ENCODE measurements at regions not wholly inside any gene's neighbourhood (a gene's known extent, or its start where the extent isn't known, plus 50 kb on each side); places are given as distances from the start of the nearest gene placed in this dataset.
A peak's percentile ranks its signal among the peaks of the same experiment; 100 is the strongest.
"Not testable (repeated sequence)": the region's sequence is repeated elsewhere in the genome, so short reads cannot be mapped to it uniquely, and the experiment has no call there.

DNA sequence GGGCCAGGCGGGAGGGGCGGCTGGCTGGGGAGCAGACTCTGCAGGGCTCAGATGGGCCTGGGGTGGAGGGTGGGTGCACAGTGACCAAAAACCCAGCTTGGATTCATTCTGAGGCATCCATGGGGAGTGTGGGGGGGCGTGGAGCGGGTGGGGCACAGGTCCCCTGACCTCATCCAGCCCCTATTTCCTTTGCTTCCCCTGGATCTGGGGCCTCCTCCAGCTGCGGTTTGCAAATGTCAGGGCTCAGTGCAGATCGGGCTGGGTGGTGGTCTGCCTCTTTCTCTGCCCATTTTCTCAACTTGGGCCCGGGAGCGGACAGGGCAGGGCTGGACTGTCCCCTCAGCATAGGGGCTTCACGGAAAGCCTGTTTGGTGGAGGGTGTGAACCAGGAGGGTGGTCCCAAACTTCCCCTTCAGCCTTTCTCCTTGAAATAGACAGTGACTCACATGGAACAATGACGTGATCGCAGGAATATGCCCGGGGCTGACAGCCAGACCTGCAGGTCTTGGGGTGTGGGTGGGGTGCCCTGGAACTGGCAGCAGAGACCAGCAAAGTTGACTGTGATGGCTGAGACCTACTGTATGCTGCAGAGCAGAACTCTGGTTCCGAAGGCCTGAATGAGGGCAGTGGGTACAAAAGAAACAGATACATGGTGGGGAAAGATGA lies 72.9 kb upstream of the PODXL start:
- DNase-seq, result no peak

DNA sequence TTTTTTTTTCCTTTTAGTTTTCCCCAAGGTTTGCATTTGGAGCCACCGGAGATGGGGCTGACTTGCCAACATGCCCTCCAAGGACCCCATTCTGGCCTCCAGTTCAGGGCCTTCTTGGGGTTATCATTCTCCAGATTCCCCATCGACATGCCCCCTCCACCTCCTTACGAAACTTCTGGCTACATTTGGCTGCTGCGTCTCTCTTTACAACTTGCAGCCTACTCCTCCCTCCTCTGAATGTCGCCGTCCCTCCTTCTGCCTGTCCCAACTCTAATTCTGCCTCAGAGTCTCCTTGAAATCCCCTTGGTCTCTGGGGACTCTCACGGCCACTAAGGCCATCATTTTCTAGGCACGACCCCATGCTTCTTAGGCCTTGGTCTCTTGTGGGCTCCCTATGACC lies 72.2 kb upstream of the PODXL start:
- no peak for DNase-seq

DNA sequence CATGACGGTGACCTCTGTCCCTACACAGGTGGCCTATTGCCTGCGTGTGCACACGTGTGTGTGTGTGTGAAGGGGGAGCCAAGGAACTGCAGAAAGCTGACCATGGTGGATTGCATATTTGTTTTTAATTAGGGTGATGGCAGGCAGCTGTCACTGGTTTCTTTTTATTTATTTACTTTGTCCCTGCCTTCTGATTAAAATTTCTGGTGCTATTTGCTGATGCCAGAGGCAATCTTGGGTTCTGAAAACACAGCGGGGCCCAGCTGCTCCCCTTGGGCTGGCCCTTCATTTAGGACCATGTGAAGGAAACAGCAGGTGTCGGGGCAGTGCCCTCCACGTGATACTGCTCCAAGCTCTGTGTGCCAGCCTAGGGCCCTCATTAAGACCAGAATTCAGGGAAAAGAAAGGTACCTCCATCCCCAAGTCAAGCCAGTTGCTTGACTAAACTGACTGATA lies 71.3 kb upstream of the PODXL start:
- DNase-seq, result peak; percentile 10

- DNase-seq, result no peak
These were observed 70.2 kb upstream of the PODXL start for GRCh38 chr7:131626643-131627042.

DNA sequence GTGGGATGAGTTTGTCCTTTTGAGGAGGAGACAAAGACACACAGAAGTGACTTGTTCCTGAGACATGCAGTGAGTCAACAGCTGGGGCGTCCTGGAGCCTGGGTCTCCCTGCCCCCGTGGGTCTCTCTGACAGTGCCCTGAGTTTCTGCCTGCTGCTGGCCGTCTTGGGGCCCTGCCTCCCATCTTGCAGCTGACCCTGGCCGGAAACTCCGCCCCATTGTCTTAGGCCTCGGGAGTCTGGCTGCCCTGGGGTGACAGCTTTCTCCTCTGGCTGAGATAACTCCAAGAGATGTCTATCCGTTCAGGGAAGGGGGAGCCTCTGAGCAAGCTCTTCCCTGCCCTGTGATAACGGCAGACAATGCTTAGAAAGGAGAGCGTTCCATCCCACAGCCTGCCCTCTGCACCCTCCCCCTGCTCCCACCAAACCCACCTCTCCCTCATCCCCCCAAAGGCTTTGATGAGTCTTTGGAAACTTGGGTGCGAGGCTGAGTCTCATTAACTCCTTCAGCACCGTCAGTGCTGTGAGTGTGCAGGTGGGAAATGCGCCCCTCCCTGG lies 69.5 kb upstream of the PODXL start:
- no peak for DNase-seq

DNA sequence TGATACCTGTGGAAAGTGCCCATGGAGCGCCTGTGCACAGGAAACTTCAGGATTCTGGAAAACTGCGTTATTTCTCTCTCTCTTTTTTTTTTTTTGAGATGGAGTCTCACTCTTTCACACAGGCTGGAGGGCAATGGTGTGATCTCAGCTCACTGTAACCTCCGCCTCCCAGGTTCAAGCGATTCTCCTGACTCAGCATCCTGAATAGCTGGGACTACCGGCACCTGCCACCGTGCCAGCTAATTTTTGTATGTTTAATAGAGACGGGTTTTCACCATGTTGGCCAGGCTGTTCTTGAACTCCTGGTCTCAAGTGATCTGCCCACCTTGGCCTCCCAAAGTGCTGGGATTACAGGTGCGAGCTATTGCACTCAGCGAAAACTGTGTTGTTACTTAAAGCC lies 68.9 kb upstream of the PODXL start:
- DNase-seq, result not testable (repeated sequence)

- no peak for DNase-seq
These were observed 68.1 kb upstream of the PODXL start for GRCh38 chr7:131624536-131624935.

DNA sequence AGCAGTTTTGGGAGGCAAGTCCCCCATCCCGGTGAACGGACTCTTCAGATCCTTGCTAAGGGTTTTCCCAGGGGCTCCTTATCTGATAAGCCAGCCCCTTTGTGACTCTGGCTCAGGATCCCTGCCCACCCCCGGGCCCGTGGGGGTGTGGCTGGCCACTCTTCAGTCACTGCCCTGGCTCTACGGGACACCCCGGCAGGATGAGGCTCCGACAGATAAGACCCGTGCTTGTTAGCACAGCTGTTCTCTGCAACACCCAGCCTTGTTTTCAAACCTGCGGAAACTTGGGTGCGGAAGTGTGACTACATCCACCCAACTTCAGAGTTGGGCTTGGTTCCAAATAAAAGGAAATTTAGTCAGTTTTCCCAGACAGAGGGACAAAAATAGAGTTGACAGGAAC lies 66.7 kb upstream of the PODXL start:
- no peak for DNase-seq

GRCh38 chr7:131621652-131622051 lies 65.2 kb upstream of the PODXL start:
- no peak for DNase-seq

DNA sequence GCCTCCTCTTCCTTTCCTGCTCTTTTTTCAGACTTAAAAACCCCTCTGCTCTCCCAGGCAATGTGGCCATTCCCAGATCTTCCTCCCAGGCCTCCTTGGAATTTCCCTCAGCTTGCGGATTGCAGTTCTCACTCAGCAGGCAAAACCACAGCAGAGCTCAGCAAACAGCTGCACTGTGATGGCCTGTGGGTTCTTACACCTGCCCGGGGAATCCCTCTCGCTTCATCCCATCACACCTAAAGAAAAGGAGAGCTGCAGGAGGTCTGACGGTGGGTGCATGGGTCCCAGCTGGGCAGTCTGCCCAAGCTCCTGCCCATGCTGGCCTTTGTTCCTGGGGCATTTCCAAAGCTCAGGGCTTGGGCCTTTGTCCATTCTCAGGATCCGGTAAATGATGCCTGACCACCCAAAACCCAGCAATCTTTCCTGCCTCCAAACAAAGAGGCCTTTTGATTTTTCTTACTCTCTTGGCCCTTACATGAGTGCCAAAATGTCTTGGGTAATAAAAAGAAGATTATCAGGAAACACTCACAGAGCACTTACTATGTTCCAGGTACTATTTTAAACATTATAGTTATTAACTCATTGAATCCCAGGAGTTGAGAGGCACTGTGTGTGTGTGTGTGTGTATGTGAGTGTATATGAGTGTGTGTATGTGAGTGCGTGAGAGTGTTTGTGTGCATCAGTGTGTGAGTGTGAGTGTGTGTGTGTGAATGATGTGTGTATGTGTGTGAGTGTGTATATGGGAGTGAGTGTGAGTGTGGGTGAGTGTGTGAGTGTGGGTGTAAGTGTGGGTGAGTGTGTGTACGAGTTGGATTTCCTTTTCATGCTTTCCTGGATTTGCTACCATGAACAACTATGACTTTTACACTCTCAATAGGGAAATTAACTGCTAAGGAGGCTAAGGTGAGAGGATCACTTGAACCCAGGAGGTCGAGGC lies 64.5 kb upstream of the PODXL start:
- DNase-seq, result no peak

- DNase-seq, result no peak
These were observed 63.2 kb upstream of the PODXL start for GRCh38 chr7:131619336-131620305.

GRCh38 chr7:131618391-131618790 lies 62.0 kb upstream of the PODXL start:
- no peak for DNase-seq

DNA sequence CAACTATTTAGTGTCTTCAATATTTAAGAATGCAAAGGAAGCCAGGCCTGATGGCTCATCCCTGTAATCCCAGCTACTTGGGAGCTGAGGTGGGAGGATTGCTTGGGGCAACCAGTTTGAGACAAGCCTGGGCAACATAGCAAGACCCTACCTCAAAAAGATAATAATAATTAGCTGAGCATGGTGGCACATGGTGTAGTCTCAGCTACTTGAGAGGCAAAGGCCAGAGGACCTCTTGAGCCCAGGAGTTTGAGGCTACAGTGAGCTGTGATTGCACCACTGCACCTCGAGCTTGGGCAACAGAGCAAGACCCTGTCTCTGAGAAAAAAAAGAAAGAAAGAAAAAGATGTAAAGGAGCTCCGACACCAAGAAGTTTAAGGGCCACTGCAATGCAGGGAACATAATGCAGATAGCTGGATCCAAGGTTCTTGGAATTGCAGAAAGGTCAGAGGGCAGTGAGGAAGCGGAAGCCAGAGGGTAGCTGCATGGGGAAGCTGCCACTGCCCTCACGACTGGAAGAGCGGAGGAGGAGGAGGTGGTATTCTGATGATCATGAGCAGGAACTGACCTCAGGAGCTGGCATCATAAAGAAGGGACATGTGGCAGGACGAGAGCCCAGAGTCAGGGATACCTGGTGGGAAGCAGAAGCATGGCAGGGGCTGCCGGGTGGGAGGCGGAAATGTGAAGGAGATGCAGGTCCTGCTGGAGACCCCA lies 60.2 kb upstream of the PODXL start:
- no peak for DNase-seq

DNA sequence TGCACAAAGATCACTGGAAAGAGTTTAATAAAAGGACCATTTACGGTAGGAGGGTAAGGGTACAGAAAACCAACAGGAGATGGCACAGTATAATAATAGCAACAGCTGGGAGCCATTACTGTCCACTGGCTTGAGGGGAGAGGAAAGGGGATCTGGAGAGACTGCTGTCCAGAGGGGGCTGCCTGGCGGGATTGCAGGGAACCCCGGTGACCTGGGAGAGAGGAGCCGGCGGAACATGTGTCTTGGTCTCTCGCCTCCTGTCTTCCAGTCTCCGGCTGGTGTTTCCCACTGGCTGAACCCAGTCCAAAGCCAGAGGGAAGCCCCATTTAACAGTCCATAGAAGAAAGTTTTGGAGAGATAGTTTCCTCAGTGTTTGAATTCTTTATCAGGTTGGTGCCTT lies 57.5 kb upstream of the PODXL start:
- no peak for DNase-seq

- no peak for DNase-seq
These were observed 53.6 kb upstream of the PODXL start for GRCh38 chr7:131610007-131610406.

- no peak for DNase-seq
These were observed 51.7 kb upstream of the PODXL start for GRCh38 chr7:131608116-131608500.

GRCh38 chr7:131607291-131608115 lies 51.1 kb upstream of the PODXL start:
- DNase-seq, result no peak

DNA sequence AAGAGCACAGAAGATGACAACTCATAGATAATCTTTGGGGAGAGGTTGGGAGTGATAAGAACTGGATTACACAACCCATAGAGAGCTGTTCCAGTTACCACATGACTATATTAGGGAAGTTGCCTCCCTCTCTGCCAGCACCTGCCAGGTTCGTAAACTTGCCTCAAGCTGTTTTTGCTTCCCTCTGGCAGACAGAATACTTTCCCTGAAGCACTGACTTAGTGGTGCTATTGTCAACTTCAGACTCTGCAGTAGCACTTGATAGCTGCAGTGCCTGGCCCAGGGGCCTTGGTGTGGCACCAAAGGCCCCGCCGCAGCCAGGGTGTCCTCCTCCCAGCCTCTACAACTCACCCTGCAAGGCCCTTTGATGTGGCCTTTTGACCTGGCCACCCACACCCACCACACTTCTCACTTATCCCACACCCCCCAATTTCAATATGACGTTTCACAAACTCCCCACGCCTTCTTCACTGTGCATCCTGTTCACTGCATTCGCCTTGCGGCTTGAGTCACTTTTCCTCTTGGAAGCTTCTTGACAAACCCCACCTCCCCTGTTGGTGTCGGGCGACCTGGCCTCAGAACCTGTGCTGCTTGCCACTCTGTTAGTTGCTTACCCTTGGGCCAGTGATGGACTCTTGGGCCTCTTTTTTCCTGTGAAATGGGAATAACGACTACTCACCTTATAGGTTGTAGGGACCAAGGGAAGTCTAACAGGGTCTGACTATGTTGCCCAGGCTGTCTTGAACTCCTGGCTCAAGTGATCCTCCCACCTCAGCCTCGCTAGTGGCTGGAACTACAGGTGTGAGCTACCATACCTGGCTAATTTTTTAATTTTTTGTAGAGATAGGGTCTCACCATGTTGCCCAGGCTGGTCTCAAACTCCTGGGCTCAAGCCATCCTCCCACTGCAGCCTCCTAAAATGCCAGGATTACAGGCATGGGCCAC lies 50.2 kb upstream of the PODXL start:
- no peak for DNase-seq
